ENCODE measurements at regions not wholly inside any gene's neighbourhood (a gene's known extent, or its start where the extent isn't known, plus 50 kb on each side); places are given as distances from the start of the nearest gene placed in this dataset.
"Not testable (repeated sequence)": the region's sequence is repeated elsewhere in the genome, so short reads cannot be mapped to it uniquely, and the experiment has no call there.

DNA sequence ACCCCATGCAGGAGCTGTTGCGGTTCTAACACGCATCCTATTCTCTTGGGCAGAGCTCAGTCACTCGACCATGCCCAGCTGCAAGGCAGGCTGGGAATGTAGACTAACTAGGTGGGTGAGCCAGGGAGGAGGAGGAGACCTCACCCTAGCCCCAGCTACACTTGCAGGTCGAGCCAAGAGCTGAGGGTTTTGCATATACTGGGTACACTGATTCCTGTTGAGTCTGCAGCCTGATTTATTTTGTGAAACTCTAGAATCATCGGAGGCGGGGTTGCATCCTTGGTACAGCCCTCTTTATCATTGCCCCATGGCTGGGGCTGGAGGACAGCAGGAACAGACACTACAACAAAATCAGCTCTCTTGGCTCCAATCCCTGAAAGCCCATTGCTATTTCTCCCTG lies 93.8 kb upstream of the DPP6 start:
- not testable (repeated sequence) for TF ChIP-seq CTCF, POLR2A (IDR thresholded peaks at IDR 0.05)

Data from Peyer's patch (tissue), 4 donors.